IMR-90 (cell line): ENCODE measurements at regions not wholly inside any gene's neighbourhood (a gene's known extent, or its start where the extent isn't known, plus 50 kb on each side); places are given as distances from the start of the nearest gene placed in this dataset.
A peak's percentile ranks its signal among the peaks of the same experiment; 100 is the strongest.

Experiments used
- ATAC-seq: fragments of 200-7000 bp; cut with Tn5 transposase; 2 replicates; pipeline ENCODE4 v1.9.1; 2020; ENCODE audit warnings: low read depth, mild to moderate bottlenecking, moderate library complexity
- BruUV-seq: library from RNA; stranded (reverse); fragments of 400-500 nt; replicated peaks from 2 replicates; lab custom pipeline; 2021; lab: Mats Ljungman, UMichigan
- CTCF ChIA-PET: fragments of 300-600 bp; formaldehyde crosslinking; extraction: SDS; loops from one replicate; lab custom pipeline; 2021; ENCODE audit warnings: antibody characterized with exemption; lab: Yijun Ruan, JAX
- POLR2A ChIA-PET: fragments of 300-600 bp; sonication (Branson Sonifier 250); formaldehyde crosslinking; loops from one replicate; lab custom pipeline; 2022; ENCODE audit warnings: antibody characterized with exemption; ENCODE audit not compliant: unreplicated experiment; lab: Charles Lee
- DNase-seq: peaks from one replicate; pipeline ENCODE4 v3.0.0; 2013
- H2AFZ ChIP-seq: replicated peaks from 2 replicates; pipeline ENCODE3; 2013; ENCODE audit warnings: low read length, mild to moderate bottlenecking; ENCODE audit not compliant: poor library complexity
- H2AK5ac ChIP-seq: 2 replicates; pipeline ENCODE4 v1.6.1; 2013; ENCODE audit warnings: low read depth, low read length, inconsistent platforms
- H2AK9ac ChIP-seq: replicated peaks from 2 replicates; pipeline ENCODE3; 2013; ENCODE audit warnings: mild to moderate bottlenecking, low read depth, low read length, moderate library complexity; ENCODE audit not compliant: poor library complexity
- H2BK120ac ChIP-seq: 2 replicates; pipeline ENCODE4 v1.6.1; 2013; ENCODE audit warnings: low read depth, low read length, inconsistent platforms
- H2BK15ac ChIP-seq: 3 replicates; pipeline ENCODE4 v1.6.1; 2013; ENCODE audit warnings: low read depth, low read length, inconsistent platforms
- H2BK20ac ChIP-seq: 2 replicates; pipeline ENCODE4 v1.6.1; 2013; ENCODE audit warnings: low read depth, mild to moderate bottlenecking, inconsistent platforms, low read length, moderate library complexity
- H2BK5ac ChIP-seq: 2 replicates; pipeline ENCODE4 v1.6.1; 2013; ENCODE audit warnings: mild to moderate bottlenecking, low read depth, low read length, inconsistent platforms; ENCODE audit not compliant: poor library complexity, severe bottlenecking
- H3K14ac ChIP-seq: replicated peaks from 2 replicates; pipeline ENCODE4 v1.6.1; 2013; ENCODE audit warnings: low read depth, low read length, inconsistent platforms
- H3K18ac ChIP-seq: 2 replicates; pipeline ENCODE4 v1.6.1; 2013; ENCODE audit warnings: low read depth, low read length, control low read depth
- H3K23ac ChIP-seq: 2 replicates; pipeline ENCODE4 v1.6.1; 2013; ENCODE audit warnings: low read depth, low read length, inconsistent platforms
- H3K27ac ChIP-seq: 2 replicates; pipeline ENCODE4 v1.5.1; 2013; ENCODE audit warnings: mild to moderate bottlenecking, control low read depth, low read length; ENCODE audit not compliant: insufficient read depth
- H3K27me3 ChIP-seq: 2 replicates; pipeline ENCODE4 v1.6.1; 2013; ENCODE audit warnings: low read length; ENCODE audit not compliant: control insufficient read depth, insufficient read depth
- H3K36me3 ChIP-seq: 2 replicates; pipeline ENCODE4 v1.6.1; 2013; ENCODE audit warnings: low read length, mixed read lengths; ENCODE audit not compliant: control insufficient read depth, insufficient read depth
- H3K4ac ChIP-seq: 2 replicates; pipeline ENCODE4 v1.6.1; 2013; ENCODE audit warnings: low read depth, low read length, inconsistent platforms
- H3K4me1 ChIP-seq: 2 replicates; pipeline ENCODE4 v1.6.1; 2013; ENCODE audit warnings: low read length, mixed read lengths; ENCODE audit not compliant: control insufficient read depth, insufficient read depth
- H3K4me2 ChIP-seq: 2 replicates; pipeline ENCODE4 v1.6.1; 2013; ENCODE audit warnings: low read depth, mild to moderate bottlenecking, control low read depth, low read length, moderate library complexity
- H3K4me3 ChIP-seq: 2 replicates; pipeline ENCODE4 v1.5.1; 2013; ENCODE audit warnings: low read depth, mild to moderate bottlenecking, control low read depth, low read length, moderate library complexity; ENCODE audit not compliant: insufficient read depth
- H3K56ac ChIP-seq: 2 replicates; pipeline ENCODE4 v1.6.1; 2013; ENCODE audit warnings: low read length, inconsistent platforms; ENCODE audit not compliant: insufficient read depth; ENCODE audit errors: extremely low read depth
- H3K79me1 ChIP-seq, 2 experiments: 2 replicates each; pipeline ENCODE4 v1.6.1; 2013; ENCODE audit warnings: low read length in 2 of 2, inconsistent platforms in 1 of 2, low read depth in 1 of 2
- H3K9ac ChIP-seq: 2 replicates; pipeline ENCODE4 v1.6.1; 2013; ENCODE audit warnings: low read depth, low read length, control low read depth
- H3K9me1 ChIP-seq: 2 replicates; pipeline ENCODE4 v1.6.1; 2013; ENCODE audit warnings: low read length, inconsistent platforms; ENCODE audit not compliant: insufficient read depth
- H3K9me3 ChIP-seq: 2 replicates; pipeline ENCODE4 v1.6.1; 2013; ENCODE audit warnings: low read length; ENCODE audit not compliant: control insufficient read depth, insufficient read depth
- H4K20me1 ChIP-seq: 2 replicates; pipeline ENCODE4 v1.6.1; 2013; ENCODE audit warnings: low read length, inconsistent platforms; ENCODE audit not compliant: insufficient read depth
- H4K5ac ChIP-seq: 2 replicates; pipeline ENCODE4 v1.6.1; 2013; ENCODE audit warnings: mild to moderate bottlenecking, low read depth, low read length, control low read depth
- H4K8ac ChIP-seq, 2 experiments: 2 replicates each; pipeline ENCODE4 v1.6.1; 2013; ENCODE audit warnings: low read depth in 2 of 2, low read length in 2 of 2, control low read depth in 1 of 2, inconsistent platforms in 1 of 2
- H4K91ac ChIP-seq: 2 replicates; pipeline ENCODE4 v1.6.1; 2013; ENCODE audit warnings: low read depth, low read length, inconsistent platforms; ENCODE audit not compliant: insufficient read depth
- BHLHE40 ChIP-seq: fragments of 150-350 bp; IDR thresholded peaks from 2 replicates; pipeline ENCODE4 v1.6.1; 2016; ENCODE audit warnings: mild to moderate bottlenecking, low read depth, low read length
- CEBPB ChIP-seq: IDR thresholded peaks from 2 replicates; pipeline ENCODE4 v1.6.1; 2012; ENCODE audit warnings: low read depth, low read length, improper control_type of control experiment
- CHD1 ChIP-seq: IDR thresholded peaks from 2 replicates; pipeline ENCODE4 v1.6.1; 2012; ENCODE audit warnings: low read depth, low read length, improper control_type of control experiment
- FOS ChIP-seq: fragments of 150-350 bp; IDR thresholded peaks from 2 replicates; pipeline ENCODE4 v1.6.1; 2016; ENCODE audit warnings: low read depth, low read length
- MAFK ChIP-seq: IDR thresholded peaks from 2 replicates; pipeline ENCODE4 v1.6.1; 2012; ENCODE audit warnings: low read depth, low read length, improper control_type of control experiment
- MXI1 ChIP-seq: IDR thresholded peaks from 2 replicates; pipeline ENCODE4 v1.6.1; 2012; ENCODE audit warnings: low read depth, mild to moderate bottlenecking, low read length, moderate library complexity, borderline replicate concordance
- POLR2A ChIP-seq: IDR thresholded peaks from 2 replicates; pipeline ENCODE4 v1.6.1; 2012; ENCODE audit warnings: mild to moderate bottlenecking, low read depth, low read length
- RAD21 ChIP-seq: IDR thresholded peaks from 2 replicates; pipeline ENCODE4 v1.6.1; 2012; ENCODE audit warnings: low read length, improper control_type of control experiment
- RFX5 ChIP-seq: IDR thresholded peaks from 2 replicates; pipeline ENCODE4 v1.8.0; 2012; ENCODE audit warnings: low read depth, mild to moderate bottlenecking, low read length, moderate library complexity
- WGBS, 2 experiments: methylation state at CpG; one replicate each; pipeline versions ENCODE4 v1.1.5 to v1.1.7; 2013; ENCODE audit warnings: missing lambda C conversion rate in 2 of 2; ENCODE audit not compliant: insufficient read length in 1 of 2; ENCODE audit errors: extremely low coverage in 2 of 2; 5-methylcytosine and 5-hydroxymethylcytosine counted together
- dilution Hi-C: fragments of 300-500 bp; cut with HindIII; formaldehyde crosslinking; loops from one replicate; pipeline ENCODE4 v1.14.3; 2018; ENCODE audit warnings: low sequenced_read_pairs; ENCODE audit not compliant: unreplicated experiment
- in situ Hi-C: fragments of 300-500 bp; cut with MboI; formaldehyde crosslinking; loops from 3 replicates; pipeline ENCODE4 v1.14.3; 2019; ENCODE audit warnings: low sequenced_read_pairs, inconsistent platforms, mixed read lengths
- intact Hi-C: fragments of 100-400 bp; cut with micrococcal nuclease; formaldehyde crosslinking; loops from 2 replicates; pipeline ENCODE4 v1.10.0; 2022
- TF ChIP-seq, protein P1 (sequence below): fragments of 150-350 bp; IDR thresholded peaks from 2 replicates; pipeline ENCODE4 v1.6.1; 2016; ENCODE audit warnings: low read depth, mild to moderate bottlenecking, low read length, moderate library complexity, borderline replicate concordance
- TF ChIP-seq, protein P2 (sequence below): conservative IDR thresholded peaks from 2 replicates; pipeline ENCODE4 v1.5.1; 2012; ENCODE audit warnings: mild to moderate bottlenecking, low read depth, low read length, improper control_type of control experiment

DNA sequence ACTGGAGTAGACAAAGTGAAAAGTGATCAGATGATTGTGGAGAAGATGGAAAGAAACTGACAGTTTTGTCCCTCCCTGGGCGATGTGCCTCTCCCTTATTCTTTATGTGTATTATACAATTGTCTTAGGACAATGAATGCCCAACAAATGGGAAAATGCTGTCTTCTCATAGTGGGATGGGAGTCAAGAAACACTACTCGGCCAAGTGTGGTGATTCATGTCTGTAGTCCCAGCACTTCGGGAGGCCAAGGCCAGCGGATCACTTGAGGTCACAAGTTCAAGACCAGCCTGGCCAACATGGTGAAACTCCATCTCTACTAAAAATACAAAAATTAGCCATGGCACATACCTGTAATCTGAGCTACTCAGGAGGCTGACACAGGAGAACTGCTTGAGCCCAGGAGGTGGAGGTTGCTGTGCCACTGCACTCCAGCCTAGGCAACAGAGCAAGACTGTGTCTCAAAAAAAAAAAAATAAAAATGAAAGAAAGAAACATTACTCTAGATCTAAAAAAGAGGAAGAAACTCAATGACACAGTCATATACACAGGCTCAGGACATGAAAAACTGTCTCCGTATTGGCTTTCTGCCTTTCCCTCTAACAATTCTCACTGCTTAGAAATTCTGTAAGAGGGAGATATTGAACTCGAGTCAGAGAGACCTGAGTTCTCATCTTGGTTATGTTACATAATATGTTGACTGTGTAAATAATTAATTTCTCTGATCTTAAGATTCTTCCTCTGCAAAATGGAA is 67.9 kb upstream of the TARS1 start:
- POLR2A ChIA-PET: no interaction called here
- Histone ChIP-seq H2BK120ac (peak overlapping the region; percentile 19; the same call in 1 of the 2 replicates), H4K20me1 (no peaks in the 10 kb centered on the region), H3K9me1 (peaks cover 3% of the 10 kb centered on the region; the same call in 1 of the 2 replicates), H3K9ac (no peak overlapping the region), H3K27me3 (no peaks in the 10 kb centered on the region), H3K18ac (peak overlapping the region; percentile 95; the same call in 1 of the 2 replicates), H3K4me1 (peaks cover 14% of the 10 kb centered on the region), H4K8ac (no peak overlapping the region; a peak in 2 of 4 replicates), H3K36me3 (no peaks in the 10 kb centered on the region), H3K79me1 (no peaks in the 10 kb centered on the region), H2AK5ac (peak overlapping the region; percentile 7; the same call in 1 of the 2 replicates), H2AFZ (no peak overlapping the region), H3K9me3 (no peaks in the 10 kb centered on the region), H3K4me2 (no peak overlapping the region), H3K56ac (no peak overlapping the region), H2BK5ac (peak overlapping the region; percentile 97), H4K5ac (peak overlapping the region; percentile 81), H3K23ac (no peak overlapping the region), H2BK20ac (peak overlapping the region; percentile 33; the same call in 1 of the 2 replicates), H2BK15ac (peak overlapping the region; percentile 63; the same call in 2 of the 3 replicates), H3K27ac (peak overlapping the region; percentile 26; the same call in 1 of the 2 replicates), H3K14ac (0 out of 2 replicates have a peak overlapping the region, but pooled peaks have one; percentile 37), H2AK9ac (no peak overlapping the region), H4K91ac (peak overlapping the region; percentile 29; the same call in 1 of the 2 replicates), H3K4me3 (no peak overlapping the region), H3K4ac (no peak overlapping the region)
- CTCF ChIA-PET: no interaction called here
- TF ChIP-seq RAD21: no peak
- TF ChIP-seq, protein P1, sequence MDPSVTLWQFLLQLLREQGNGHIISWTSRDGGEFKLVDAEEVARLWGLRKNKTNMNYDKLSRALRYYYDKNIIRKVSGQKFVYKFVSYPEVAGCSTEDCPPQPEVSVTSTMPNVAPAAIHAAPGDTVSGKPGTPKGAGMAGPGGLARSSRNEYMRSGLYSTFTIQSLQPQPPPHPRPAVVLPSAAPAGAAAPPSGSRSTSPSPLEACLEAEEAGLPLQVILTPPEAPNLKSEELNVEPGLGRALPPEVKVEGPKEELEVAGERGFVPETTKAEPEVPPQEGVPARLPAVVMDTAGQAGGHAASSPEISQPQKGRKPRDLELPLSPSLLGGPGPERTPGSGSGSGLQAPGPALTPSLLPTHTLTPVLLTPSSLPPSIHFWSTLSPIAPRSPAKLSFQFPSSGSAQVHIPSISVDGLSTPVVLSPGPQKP: no peak
- no peak for TF ChIP-seq RFX5
- no peak for TF ChIP-seq POLR2A
- TF ChIP-seq, protein P2, sequence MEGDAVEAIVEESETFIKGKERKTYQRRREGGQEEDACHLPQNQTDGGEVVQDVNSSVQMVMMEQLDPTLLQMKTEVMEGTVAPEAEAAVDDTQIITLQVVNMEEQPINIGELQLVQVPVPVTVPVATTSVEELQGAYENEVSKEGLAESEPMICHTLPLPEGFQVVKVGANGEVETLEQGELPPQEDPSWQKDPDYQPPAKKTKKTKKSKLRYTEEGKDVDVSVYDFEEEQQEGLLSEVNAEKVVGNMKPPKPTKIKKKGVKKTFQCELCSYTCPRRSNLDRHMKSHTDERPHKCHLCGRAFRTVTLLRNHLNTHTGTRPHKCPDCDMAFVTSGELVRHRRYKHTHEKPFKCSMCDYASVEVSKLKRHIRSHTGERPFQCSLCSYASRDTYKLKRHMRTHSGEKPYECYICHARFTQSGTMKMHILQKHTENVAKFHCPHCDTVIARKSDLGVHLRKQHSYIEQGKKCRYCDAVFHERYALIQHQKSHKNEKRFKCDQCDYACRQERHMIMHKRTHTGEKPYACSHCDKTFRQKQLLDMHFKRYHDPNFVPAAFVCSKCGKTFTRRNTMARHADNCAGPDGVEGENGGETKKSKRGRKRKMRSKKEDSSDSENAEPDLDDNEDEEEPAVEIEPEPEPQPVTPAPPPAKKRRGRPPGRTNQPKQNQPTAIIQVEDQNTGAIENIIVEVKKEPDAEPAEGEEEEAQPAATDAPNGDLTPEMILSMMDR: no peak
- no peak for TF ChIP-seq MXI1
- no peak for TF ChIP-seq CHD1
- TF ChIP-seq FOS: no peak
- TF ChIP-seq CEBPB: no peak
- TF ChIP-seq BHLHE40: no peak
- TF ChIP-seq MAFK: no peak
- no TSS peak for BruUV-seq
- dilution Hi-C loops: no loop called here
- intact Hi-C loops: loop anchor here (5.0 kb wide), 1 partner anchor 661 kb away; the partner anchor contains the start of gene NPR3
- DNase-seq: no peak
- no CpG with 5 or more reads among the region's 6 CpGs for WGBS, 2 experiments
- no peak for ATAC-seq
- in situ Hi-C loops: no loop called here
